ENCODE measurements at regions not wholly inside any gene's neighbourhood (a gene's known extent, or its start where the extent isn't known, plus 50 kb on each side); places are given as distances from the start of the nearest gene placed in this dataset.

DNA sequence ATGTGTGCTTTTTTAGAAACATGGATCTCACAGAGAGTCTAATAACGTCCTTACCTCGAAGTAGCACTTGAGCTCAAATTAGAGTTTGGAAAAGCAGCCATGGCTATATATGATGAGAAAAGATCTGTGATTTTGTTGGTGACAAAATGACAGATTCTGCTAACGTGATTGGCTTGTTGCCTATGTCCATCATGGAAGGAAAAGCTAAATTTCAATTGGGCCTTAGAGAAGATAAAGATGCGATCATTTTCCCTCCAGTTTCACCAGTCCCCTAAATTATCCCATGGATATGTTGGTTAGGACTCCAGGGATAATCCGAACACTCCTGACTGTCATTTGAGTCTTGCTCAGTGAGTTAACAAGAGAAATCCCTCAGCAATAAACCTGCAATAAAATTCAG is 175.8 kb downstream of the C16orf95 start:
- no peak for DNase-seq (ENCODE audit: low read depth)
- TF ChIP-seq, protein P1, sequence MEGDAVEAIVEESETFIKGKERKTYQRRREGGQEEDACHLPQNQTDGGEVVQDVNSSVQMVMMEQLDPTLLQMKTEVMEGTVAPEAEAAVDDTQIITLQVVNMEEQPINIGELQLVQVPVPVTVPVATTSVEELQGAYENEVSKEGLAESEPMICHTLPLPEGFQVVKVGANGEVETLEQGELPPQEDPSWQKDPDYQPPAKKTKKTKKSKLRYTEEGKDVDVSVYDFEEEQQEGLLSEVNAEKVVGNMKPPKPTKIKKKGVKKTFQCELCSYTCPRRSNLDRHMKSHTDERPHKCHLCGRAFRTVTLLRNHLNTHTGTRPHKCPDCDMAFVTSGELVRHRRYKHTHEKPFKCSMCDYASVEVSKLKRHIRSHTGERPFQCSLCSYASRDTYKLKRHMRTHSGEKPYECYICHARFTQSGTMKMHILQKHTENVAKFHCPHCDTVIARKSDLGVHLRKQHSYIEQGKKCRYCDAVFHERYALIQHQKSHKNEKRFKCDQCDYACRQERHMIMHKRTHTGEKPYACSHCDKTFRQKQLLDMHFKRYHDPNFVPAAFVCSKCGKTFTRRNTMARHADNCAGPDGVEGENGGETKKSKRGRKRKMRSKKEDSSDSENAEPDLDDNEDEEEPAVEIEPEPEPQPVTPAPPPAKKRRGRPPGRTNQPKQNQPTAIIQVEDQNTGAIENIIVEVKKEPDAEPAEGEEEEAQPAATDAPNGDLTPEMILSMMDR (IDR thresholded peaks at IDR 0.05; ENCODE audit: insufficient read depth, low read depth, low read length, missing control alignments), result no peak
- H3K4me3 ChIP-seq (ENCODE audit: low read length), result no peak overlapping the region

DNA sequence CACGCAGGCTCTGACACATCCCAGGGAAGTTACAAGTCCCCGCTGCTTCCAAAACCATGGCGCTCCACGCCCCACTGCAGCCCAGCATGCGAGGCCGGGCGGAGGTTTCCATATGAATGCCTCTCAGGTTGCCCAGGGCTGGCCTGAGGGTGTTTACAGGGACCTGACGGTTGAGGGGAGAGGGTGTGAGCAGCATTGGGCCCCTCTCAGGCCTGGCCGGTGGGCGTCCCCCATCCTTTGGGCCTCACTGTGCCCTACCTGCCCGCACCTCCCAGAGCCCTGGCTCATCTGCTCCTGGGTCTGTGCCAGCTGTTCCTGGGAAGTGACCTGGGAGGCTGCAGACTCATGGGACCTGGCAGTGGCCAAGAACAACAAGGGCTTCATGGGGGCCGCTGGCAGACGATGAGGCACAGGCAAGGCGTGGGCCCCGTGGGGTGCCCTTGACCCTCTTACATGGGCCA is 173.5 kb downstream of the C16orf95 start:
- H3K4me3 ChIP-seq (ENCODE audit: low read length), result no peak overlapping the region
- DNase-seq (ENCODE audit: low read depth), result no peak
- TF ChIP-seq, protein P1 (IDR thresholded peaks at IDR 0.05; ENCODE audit: insufficient read depth, low read depth, low read length, missing control alignments), result no peak

DNA sequence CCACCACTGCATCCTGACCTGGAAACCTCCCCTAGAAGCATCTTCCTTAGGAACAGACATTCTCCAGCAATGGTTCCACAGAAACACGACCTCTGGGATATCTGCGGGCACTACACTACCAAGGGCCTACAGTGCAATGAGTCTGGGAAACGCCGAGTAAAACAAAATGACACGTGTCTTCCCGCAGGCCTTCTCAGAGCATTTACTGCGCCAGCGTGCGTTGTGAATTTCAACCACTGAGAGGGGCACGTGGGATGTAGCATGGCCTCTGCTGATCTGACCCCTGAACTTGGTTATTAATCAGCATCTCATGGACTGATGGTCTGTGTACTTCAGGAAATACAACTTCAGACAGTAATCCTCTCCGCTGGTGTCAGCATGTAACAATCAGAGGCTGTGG is 173.0 kb downstream of the C16orf95 start:
- TF ChIP-seq, protein P1 (IDR thresholded peaks at IDR 0.05; ENCODE audit: insufficient read depth, low read depth, low read length, missing control alignments), result no peak
- H3K4me3 ChIP-seq (ENCODE audit: low read length), result no peak overlapping the region
- no peak for DNase-seq (ENCODE audit: low read depth)

DNA sequence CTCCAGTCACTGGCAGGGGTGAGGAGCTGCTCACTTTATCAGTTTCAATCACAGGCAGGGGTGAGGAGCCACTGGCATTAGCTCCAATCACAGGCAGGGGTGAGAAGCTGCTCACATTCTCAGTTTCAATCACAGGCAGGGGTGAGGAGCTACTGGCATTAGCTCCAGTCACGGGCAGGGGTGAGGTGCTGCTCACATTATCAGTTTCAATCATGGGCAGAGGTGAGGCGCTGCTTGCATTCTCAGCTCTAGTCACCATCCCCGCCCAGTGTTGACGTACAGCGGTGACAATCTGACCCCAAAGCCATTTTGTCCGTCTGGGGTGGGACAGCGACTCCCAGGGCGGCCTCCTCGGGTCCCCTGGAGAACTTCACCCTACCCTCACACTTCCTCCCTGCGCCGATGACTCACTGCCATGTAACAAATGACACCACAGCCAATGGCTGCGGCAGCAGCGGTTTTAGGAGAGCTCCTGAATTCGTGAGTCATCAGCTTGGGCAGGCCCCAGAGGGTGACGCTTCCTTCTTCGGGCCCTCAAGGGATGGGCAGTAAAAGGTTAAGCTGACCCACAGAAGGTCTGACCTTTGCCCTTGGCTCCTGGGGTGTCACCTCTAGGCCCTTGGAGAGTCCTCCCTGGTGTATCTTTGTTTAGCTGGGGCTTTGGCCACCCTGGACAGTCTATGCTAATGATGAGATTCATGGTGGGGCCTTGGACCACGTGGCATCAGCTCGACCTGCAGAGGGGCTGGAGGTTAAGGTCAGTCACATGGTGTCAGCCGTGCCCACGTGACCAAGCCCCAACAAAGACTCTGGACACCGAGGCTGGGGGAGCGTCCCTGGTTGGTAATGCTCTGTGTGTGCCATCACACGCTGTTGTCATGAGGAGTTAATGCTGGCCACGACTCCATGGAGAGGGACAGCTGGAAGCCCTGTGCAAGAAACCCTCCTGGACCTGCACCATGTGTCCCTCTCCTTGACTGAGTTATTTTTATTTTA is 171.7 kb downstream of the C16orf95 start:
- no peak for DNase-seq (ENCODE audit: low read depth)
- TF ChIP-seq, protein P1 (IDR thresholded peaks at IDR 0.05; ENCODE audit: insufficient read depth, low read depth, low read length, missing control alignments), result no peak
- H3K4me3 ChIP-seq (ENCODE audit: low read length), result no peak overlapping the region

DNA sequence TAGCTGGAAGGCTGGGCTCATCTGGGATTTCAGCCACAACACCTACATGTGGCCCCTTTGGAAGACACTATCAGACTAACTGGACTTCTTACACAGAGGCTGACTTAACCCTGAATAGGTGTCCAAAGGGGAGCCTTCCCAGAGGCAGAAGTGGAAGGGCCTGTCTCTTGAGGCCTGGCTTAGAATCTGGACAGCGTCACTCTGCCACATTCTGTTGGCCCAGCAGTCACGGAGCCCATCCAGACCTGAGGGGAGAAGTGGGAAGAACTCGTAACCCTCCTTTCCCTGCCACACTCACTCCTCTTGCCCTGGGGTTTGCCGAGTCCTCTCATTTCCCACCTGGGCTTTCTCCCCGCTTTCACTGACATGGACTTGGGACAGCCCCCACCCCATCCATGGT is 170.5 kb downstream of the C16orf95 start:
- TF ChIP-seq, protein P1 (IDR thresholded peaks at IDR 0.05; ENCODE audit: insufficient read depth, low read depth, low read length, missing control alignments), result no peak
- H3K4me3 ChIP-seq (ENCODE audit: low read length), result no peak overlapping the region

DNA sequence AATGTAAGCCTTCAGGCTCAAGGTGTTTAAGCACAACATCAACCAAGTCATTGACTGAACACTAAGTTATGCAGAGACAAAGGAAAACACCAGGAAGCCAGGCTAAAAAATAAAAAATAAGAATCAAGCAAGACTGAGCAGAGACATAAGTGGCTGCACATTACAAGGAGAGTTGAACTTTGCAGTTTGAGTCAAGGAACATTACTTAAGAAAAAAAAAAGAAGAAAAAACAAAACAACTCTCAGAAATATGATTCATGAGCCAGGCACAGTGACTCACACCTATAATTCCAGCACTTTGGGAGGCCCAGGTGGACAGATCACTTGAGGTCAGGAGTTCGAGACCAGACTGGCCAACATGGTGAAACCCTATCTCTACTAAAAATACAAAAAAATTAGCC is 168.1 kb downstream of the C16orf95 start:
- TF ChIP-seq, protein P1 (IDR thresholded peaks at IDR 0.05; ENCODE audit: insufficient read depth, low read depth, low read length, missing control alignments), result no peak
- no peak for DNase-seq (ENCODE audit: low read depth)

More for the DNA sequence above, 170.5 kb downstream of the C16orf95 start:
- DNase-seq (ENCODE audit: low read depth), result no peak

More for the DNA sequence above, 168.1 kb downstream of the C16orf95 start:
- H3K4me3 ChIP-seq (ENCODE audit: low read length), result no peak overlapping the region
